PC-9 (cell line): ENCODE measurements at regions not wholly inside any gene's neighbourhood (a gene's known extent, or its start where the extent isn't known, plus 50 kb on each side); places are given as distances from the start of the nearest gene placed in this dataset.

ENCODE experiments used
- CTCF ChIP-seq: fragments of 200-600 bp; sonication (generic); conservative IDR thresholded peaks from 2 replicates; pipeline ENCODE4 v1.6.1; 2017; ENCODE audit warnings: mixed run types, antibody characterized with exemption, mild to moderate bottlenecking, moderate library complexity
- EZH2 ChIP-seq: fragments of 200-600 bp; sonication (generic); IDR thresholded peaks from 2 replicates; pipeline ENCODE4 v1.8.0; 2017; ENCODE audit warnings: antibody characterized with exemption, low read depth

GRCh38 chr5:90287036-90287435 lies 122.5 kb downstream of the CETN3 start:
- TF ChIP-seq CTCF (no peak), EZH2 (no peak)
